IMR-90 (cell line): ENCODE measurements at regions not wholly inside any gene's neighbourhood (a gene's known extent, or its start where the extent isn't known, plus 50 kb on each side); places are given as distances from the start of the nearest gene placed in this dataset.

Experiments
- ATAC-seq: fragments of 200-7000 bp; cut with Tn5 transposase; 2 replicates; pipeline ENCODE4 v1.9.1; 2020; ENCODE audit warnings: low read depth, mild to moderate bottlenecking, moderate library complexity
- BruUV-seq: library from RNA; stranded (reverse); fragments of 400-500 nt; replicated peaks from 2 replicates; lab custom pipeline; 2021; lab: Mats Ljungman, UMichigan
- CTCF ChIA-PET: fragments of 300-600 bp; formaldehyde crosslinking; extraction: SDS; loops from one replicate; lab custom pipeline; 2021; ENCODE audit warnings: antibody characterized with exemption; lab: Yijun Ruan, JAX
- POLR2A ChIA-PET: fragments of 300-600 bp; sonication (Branson Sonifier 250); formaldehyde crosslinking; loops from one replicate; lab custom pipeline; 2022; ENCODE audit warnings: antibody characterized with exemption; ENCODE audit not compliant: unreplicated experiment; lab: Charles Lee
- DNase-seq: peaks from one replicate; pipeline ENCODE4 v3.0.0; 2013
- H2AFZ ChIP-seq: replicated peaks from 2 replicates; pipeline ENCODE3; 2013; ENCODE audit warnings: low read length, mild to moderate bottlenecking; ENCODE audit not compliant: poor library complexity
- H2AK5ac ChIP-seq: 2 replicates; pipeline ENCODE4 v1.6.1; 2013; ENCODE audit warnings: low read depth, low read length, inconsistent platforms
- H2AK9ac ChIP-seq: replicated peaks from 2 replicates; pipeline ENCODE3; 2013; ENCODE audit warnings: mild to moderate bottlenecking, low read depth, low read length, moderate library complexity; ENCODE audit not compliant: poor library complexity
- H2BK120ac ChIP-seq: 2 replicates; pipeline ENCODE4 v1.6.1; 2013; ENCODE audit warnings: low read depth, low read length, inconsistent platforms
- H2BK15ac ChIP-seq: 3 replicates; pipeline ENCODE4 v1.6.1; 2013; ENCODE audit warnings: low read depth, low read length, inconsistent platforms
- H2BK20ac ChIP-seq: 2 replicates; pipeline ENCODE4 v1.6.1; 2013; ENCODE audit warnings: low read depth, mild to moderate bottlenecking, inconsistent platforms, low read length, moderate library complexity
- H2BK5ac ChIP-seq: 2 replicates; pipeline ENCODE4 v1.6.1; 2013; ENCODE audit warnings: mild to moderate bottlenecking, low read depth, low read length, inconsistent platforms; ENCODE audit not compliant: poor library complexity, severe bottlenecking
- H3K14ac ChIP-seq: replicated peaks from 2 replicates; pipeline ENCODE4 v1.6.1; 2013; ENCODE audit warnings: low read depth, low read length, inconsistent platforms
- H3K18ac ChIP-seq: 2 replicates; pipeline ENCODE4 v1.6.1; 2013; ENCODE audit warnings: low read depth, low read length, control low read depth
- H3K23ac ChIP-seq: 2 replicates; pipeline ENCODE4 v1.6.1; 2013; ENCODE audit warnings: low read depth, low read length, inconsistent platforms
- H3K27ac ChIP-seq: 2 replicates; pipeline ENCODE4 v1.5.1; 2013; ENCODE audit warnings: mild to moderate bottlenecking, control low read depth, low read length; ENCODE audit not compliant: insufficient read depth
- H3K27me3 ChIP-seq: 2 replicates; pipeline ENCODE4 v1.6.1; 2013; ENCODE audit warnings: low read length; ENCODE audit not compliant: control insufficient read depth, insufficient read depth
- H3K36me3 ChIP-seq: 2 replicates; pipeline ENCODE4 v1.6.1; 2013; ENCODE audit warnings: low read length, mixed read lengths; ENCODE audit not compliant: control insufficient read depth, insufficient read depth
- H3K4ac ChIP-seq: 2 replicates; pipeline ENCODE4 v1.6.1; 2013; ENCODE audit warnings: low read depth, low read length, inconsistent platforms
- H3K4me1 ChIP-seq: 2 replicates; pipeline ENCODE4 v1.6.1; 2013; ENCODE audit warnings: low read length, mixed read lengths; ENCODE audit not compliant: control insufficient read depth, insufficient read depth
- H3K4me2 ChIP-seq: 2 replicates; pipeline ENCODE4 v1.6.1; 2013; ENCODE audit warnings: low read depth, mild to moderate bottlenecking, control low read depth, low read length, moderate library complexity
- H3K4me3 ChIP-seq: 2 replicates; pipeline ENCODE4 v1.5.1; 2013; ENCODE audit warnings: low read depth, mild to moderate bottlenecking, control low read depth, low read length, moderate library complexity; ENCODE audit not compliant: insufficient read depth
- H3K56ac ChIP-seq: 2 replicates; pipeline ENCODE4 v1.6.1; 2013; ENCODE audit warnings: low read length, inconsistent platforms; ENCODE audit not compliant: insufficient read depth; ENCODE audit errors: extremely low read depth
- H3K79me1 ChIP-seq, 2 experiments: 2 replicates each; pipeline ENCODE4 v1.6.1; 2013; ENCODE audit warnings: low read length in 2 of 2, inconsistent platforms in 1 of 2, low read depth in 1 of 2
- H3K9ac ChIP-seq: 2 replicates; pipeline ENCODE4 v1.6.1; 2013; ENCODE audit warnings: low read depth, low read length, control low read depth
- H3K9me1 ChIP-seq: 2 replicates; pipeline ENCODE4 v1.6.1; 2013; ENCODE audit warnings: low read length, inconsistent platforms; ENCODE audit not compliant: insufficient read depth
- H3K9me3 ChIP-seq: 2 replicates; pipeline ENCODE4 v1.6.1; 2013; ENCODE audit warnings: low read length; ENCODE audit not compliant: control insufficient read depth, insufficient read depth
- H4K20me1 ChIP-seq: 2 replicates; pipeline ENCODE4 v1.6.1; 2013; ENCODE audit warnings: low read length, inconsistent platforms; ENCODE audit not compliant: insufficient read depth
- H4K5ac ChIP-seq: 2 replicates; pipeline ENCODE4 v1.6.1; 2013; ENCODE audit warnings: mild to moderate bottlenecking, low read depth, low read length, control low read depth
- H4K8ac ChIP-seq, 2 experiments: 2 replicates each; pipeline ENCODE4 v1.6.1; 2013; ENCODE audit warnings: low read depth in 2 of 2, low read length in 2 of 2, control low read depth in 1 of 2, inconsistent platforms in 1 of 2
- H4K91ac ChIP-seq: 2 replicates; pipeline ENCODE4 v1.6.1; 2013; ENCODE audit warnings: low read depth, low read length, inconsistent platforms; ENCODE audit not compliant: insufficient read depth
- FOS ChIP-seq: fragments of 150-350 bp; IDR thresholded peaks from 2 replicates; pipeline ENCODE4 v1.6.1; 2016; ENCODE audit warnings: low read depth, low read length
- dilution Hi-C: fragments of 300-500 bp; cut with HindIII; formaldehyde crosslinking; loops from one replicate; pipeline ENCODE4 v1.14.3; 2018; ENCODE audit warnings: low sequenced_read_pairs; ENCODE audit not compliant: unreplicated experiment
- in situ Hi-C: fragments of 300-500 bp; cut with MboI; formaldehyde crosslinking; loops from 3 replicates; pipeline ENCODE4 v1.14.3; 2019; ENCODE audit warnings: low sequenced_read_pairs, inconsistent platforms, mixed read lengths
- intact Hi-C: fragments of 100-400 bp; cut with micrococcal nuclease; formaldehyde crosslinking; loops from 2 replicates; pipeline ENCODE4 v1.10.0; 2022

- Histone ChIP-seq H3K27me3 (no peaks in the 10 kb centered on the region), H2AFZ (no peak overlapping the region), H3K9me1 (no peaks in the 10 kb centered on the region), H3K4me1 (no peaks in the 10 kb centered on the region), H3K9me3 (0 out of 2 replicates have a peak, but pooled peaks cover 6% of the 10 kb centered on the region), H3K36me3 (no peaks in the 10 kb centered on the region), H4K5ac (no peak overlapping the region), H3K56ac (no peak overlapping the region), H2AK5ac (no peak overlapping the region), H2BK20ac (no peak overlapping the region), H4K91ac (no peak overlapping the region), H3K9ac (no peak overlapping the region), H3K27ac (no peak overlapping the region), H2BK120ac (no peak overlapping the region), H3K4me2 (no peak overlapping the region), H4K20me1 (no peaks in the 10 kb centered on the region), H3K79me1 (no peaks in the 10 kb centered on the region), H2BK15ac (no peak overlapping the region), H3K23ac (no peak overlapping the region), H2BK5ac (no peak overlapping the region), H3K18ac (no peak overlapping the region), H3K4ac (no peak overlapping the region), H3K14ac (no peak overlapping the region), H2AK9ac (no peak overlapping the region), H3K4me3 (no peak overlapping the region), H4K8ac (no peak overlapping the region)
- dilution Hi-C loops (no loop called here), intact Hi-C loops (no loop called here), in situ Hi-C loops (no loop called here)
- no peak for ATAC-seq
- DNase-seq: no peak
- no peak for TF ChIP-seq FOS
- no TSS peak for BruUV-seq
- ChIA-PET CTCF (no interaction called here), POLR2A (no interaction called here)
Observed at GRCh38 chr6:115706324-115706723, 354.4 kb downstream of the FRK start.
